PC-3 (cell line): ENCODE measurements at regions not wholly inside any gene's neighbourhood (a gene's known extent, or its start where the extent isn't known, plus 50 kb on each side); places are given as distances from the start of the nearest gene placed in this dataset.

Source experiments
- ATAC-seq: fragments of 200-7000 bp; cut with Tn5 transposase; 2 replicates; pipeline ENCODE4 v1.9.1; 2020; ENCODE audit warnings: mild to moderate bottlenecking, moderate library complexity
- BruUV-seq: library from RNA; stranded (reverse); fragments of 400-500 nt; replicated peaks from 2 replicates; lab custom pipeline; 2021; lab: Mats Ljungman, UMichigan
- CTCF ChIA-PET: fragments of 300-600 bp; sonication (Branson Sonifier 250); formaldehyde crosslinking; loops from one replicate; lab custom pipeline; 2022; ENCODE audit warnings: antibody characterized with exemption; lab: Charles Lee
- POLR2A ChIA-PET: fragments of 300-600 bp; sonication (Branson Sonifier 250); formaldehyde crosslinking; loops from one replicate; lab custom pipeline; 2022; ENCODE audit warnings: antibody characterized with exemption; ENCODE audit not compliant: unreplicated experiment; lab: Charles Lee
- DNase-seq: peaks from one replicate; pipeline ENCODE4 v3.0.0-alpha.2; 2015
- H2AFZ ChIP-seq: fragments of 300-600 bp; sonication (generic); 2 replicates; pipeline ENCODE4 v1.6.0; 2016; ENCODE audit warnings: antibody characterized with exemption, low read length
- H3F3A ChIP-seq: fragments of 300-600 bp; sonication (generic); one replicate; pipeline ENCODE4 v1.6.0; 2017; ENCODE audit warnings: antibody characterized with exemption, low read length, control low read depth, mild to moderate bottlenecking; ENCODE audit not compliant: unreplicated experiment
- H3K27ac ChIP-seq: fragments of 300-600 bp; sonication (generic); 2 replicates; pipeline ENCODE4 v1.5.1; 2016; ENCODE audit warnings: mild to moderate bottlenecking, low read length
- H3K27me3 ChIP-seq: fragments of 300-600 bp; sonication (generic); 2 replicates; pipeline ENCODE4 v1.6.1; 2016; ENCODE audit warnings: low read length, mixed read lengths
- H3K36me3 ChIP-seq: fragments of 300-600 bp; sonication (generic); 2 replicates; pipeline ENCODE4 v1.6.1; 2016; ENCODE audit warnings: low read depth, mixed run types, low read length, mixed read lengths
- H3K4me1 ChIP-seq: fragments of 300-600 bp; sonication (generic); 2 replicates; pipeline ENCODE4 v1.5.1; 2016; ENCODE audit warnings: low read length; ENCODE audit not compliant: insufficient read depth
- H3K4me2 ChIP-seq: fragments of 300-600 bp; sonication (generic); 2 replicates; pipeline ENCODE4 v1.6.0; 2016; ENCODE audit warnings: low read length
- H3K4me3 ChIP-seq: fragments of 300-600 bp; sonication (generic); 2 replicates; pipeline ENCODE4 v1.5.1; 2016; ENCODE audit warnings: mild to moderate bottlenecking, low read length, mixed read lengths
- H3K79me2 ChIP-seq: fragments of 300-600 bp; sonication (generic); 2 replicates; pipeline ENCODE4 v1.6.1; 2017; ENCODE audit warnings: low read length, mixed read lengths
- H3K9ac ChIP-seq: fragments of 300-600 bp; sonication (generic); 2 replicates; pipeline ENCODE4 v1.6.0; 2016; ENCODE audit warnings: mild to moderate bottlenecking, low read length
- H3K9me2 ChIP-seq: fragments of 300-600 bp; sonication (generic); replicated peaks from 2 replicates; pipeline ENCODE4 v1.6.1; 2016; ENCODE audit warnings: mixed run types, low read length, mixed read lengths
- H3K9me3 ChIP-seq: fragments of 300-600 bp; sonication (generic); 2 replicates; pipeline ENCODE4 v1.6.1; 2016; ENCODE audit warnings: low read length, mixed read lengths
- H4K20me1 ChIP-seq: fragments of 300-600 bp; sonication (generic); 2 replicates; pipeline ENCODE4 v1.6.1; 2016; ENCODE audit warnings: low read length, mixed read lengths
- EZH2 ChIP-seq: fragments of 300-600 bp; sonication (generic); IDR thresholded peaks from one replicate; pipeline ENCODE4 v1.6.1; 2017; ENCODE audit warnings: antibody characterized with exemption, mild to moderate bottlenecking, low read length; ENCODE audit not compliant: unreplicated experiment
- EZH2phosphoT487 ChIP-seq: fragments of 300-600 bp; sonication (generic); IDR thresholded peaks from 2 replicates; pipeline ENCODE4 v1.6.1; 2018; ENCODE audit warnings: mild to moderate bottlenecking, antibody characterized with exemption, low read length, borderline replicate concordance
- intact Hi-C: fragments of 100-400 bp; cut with micrococcal nuclease; formaldehyde crosslinking; loops from 2 replicates; pipeline ENCODE4 v1.9.0; 2023
- TF ChIP-seq, protein P1 (sequence below): fragments of 300-600 bp; sonication (generic); conservative IDR thresholded peaks from 2 replicates; pipeline ENCODE4 v1.5.1; 2017; ENCODE audit warnings: antibody characterized with exemption, low read depth, mild to moderate bottlenecking, low read length

DNA sequence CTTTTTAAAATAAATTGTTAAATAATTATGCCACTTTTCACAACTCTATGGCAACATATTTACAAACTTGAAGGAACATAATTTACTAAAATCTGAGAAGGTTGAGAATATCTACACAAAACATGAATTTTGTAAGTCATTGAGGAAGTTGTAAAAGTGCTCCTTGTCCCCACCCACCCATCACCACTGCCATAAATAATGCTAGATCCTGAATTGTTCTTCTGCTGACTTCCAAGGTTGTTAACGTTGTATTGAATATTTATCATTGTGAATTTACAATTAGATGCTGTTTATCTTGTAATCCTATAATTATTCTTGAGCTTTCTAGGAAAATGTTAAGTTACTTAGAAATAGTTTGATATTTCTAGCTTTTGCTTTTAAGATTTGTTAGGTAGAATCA, 908.0 kb upstream of the COX7C start:
- Histone ChIP-seq H3K9ac (no peak overlapping the region), H3K4me2 (no peak overlapping the region), H3K4me1 (no peaks in the 10 kb centered on the region), H3K27me3 (no peaks in the 10 kb centered on the region), H3K79me2 (no peaks in the 10 kb centered on the region), H3K36me3 (no peaks in the 10 kb centered on the region), H3K4me3 (no peak overlapping the region), H3K27ac (no peak overlapping the region), H3F3A (no peaks in the 10 kb centered on the region), H2AFZ (no peak overlapping the region), H4K20me1 (no peaks in the 10 kb centered on the region), H3K9me3 (no peaks in the 10 kb centered on the region), H3K9me2 (no peaks in the 10 kb centered on the region)
- BruUV-seq, result no TSS peak
- CTCF ChIA-PET, result no interaction called here
- TF ChIP-seq, protein P1, sequence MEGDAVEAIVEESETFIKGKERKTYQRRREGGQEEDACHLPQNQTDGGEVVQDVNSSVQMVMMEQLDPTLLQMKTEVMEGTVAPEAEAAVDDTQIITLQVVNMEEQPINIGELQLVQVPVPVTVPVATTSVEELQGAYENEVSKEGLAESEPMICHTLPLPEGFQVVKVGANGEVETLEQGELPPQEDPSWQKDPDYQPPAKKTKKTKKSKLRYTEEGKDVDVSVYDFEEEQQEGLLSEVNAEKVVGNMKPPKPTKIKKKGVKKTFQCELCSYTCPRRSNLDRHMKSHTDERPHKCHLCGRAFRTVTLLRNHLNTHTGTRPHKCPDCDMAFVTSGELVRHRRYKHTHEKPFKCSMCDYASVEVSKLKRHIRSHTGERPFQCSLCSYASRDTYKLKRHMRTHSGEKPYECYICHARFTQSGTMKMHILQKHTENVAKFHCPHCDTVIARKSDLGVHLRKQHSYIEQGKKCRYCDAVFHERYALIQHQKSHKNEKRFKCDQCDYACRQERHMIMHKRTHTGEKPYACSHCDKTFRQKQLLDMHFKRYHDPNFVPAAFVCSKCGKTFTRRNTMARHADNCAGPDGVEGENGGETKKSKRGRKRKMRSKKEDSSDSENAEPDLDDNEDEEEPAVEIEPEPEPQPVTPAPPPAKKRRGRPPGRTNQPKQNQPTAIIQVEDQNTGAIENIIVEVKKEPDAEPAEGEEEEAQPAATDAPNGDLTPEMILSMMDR, result no peak
- TF ChIP-seq EZH2 (no peak), EZH2phosphoT487 (no peak)
- DNase-seq (no peak), ATAC-seq (no peak)
- POLR2A ChIA-PET, result no interaction called here
- intact Hi-C loops, result no loop called here

DNA sequence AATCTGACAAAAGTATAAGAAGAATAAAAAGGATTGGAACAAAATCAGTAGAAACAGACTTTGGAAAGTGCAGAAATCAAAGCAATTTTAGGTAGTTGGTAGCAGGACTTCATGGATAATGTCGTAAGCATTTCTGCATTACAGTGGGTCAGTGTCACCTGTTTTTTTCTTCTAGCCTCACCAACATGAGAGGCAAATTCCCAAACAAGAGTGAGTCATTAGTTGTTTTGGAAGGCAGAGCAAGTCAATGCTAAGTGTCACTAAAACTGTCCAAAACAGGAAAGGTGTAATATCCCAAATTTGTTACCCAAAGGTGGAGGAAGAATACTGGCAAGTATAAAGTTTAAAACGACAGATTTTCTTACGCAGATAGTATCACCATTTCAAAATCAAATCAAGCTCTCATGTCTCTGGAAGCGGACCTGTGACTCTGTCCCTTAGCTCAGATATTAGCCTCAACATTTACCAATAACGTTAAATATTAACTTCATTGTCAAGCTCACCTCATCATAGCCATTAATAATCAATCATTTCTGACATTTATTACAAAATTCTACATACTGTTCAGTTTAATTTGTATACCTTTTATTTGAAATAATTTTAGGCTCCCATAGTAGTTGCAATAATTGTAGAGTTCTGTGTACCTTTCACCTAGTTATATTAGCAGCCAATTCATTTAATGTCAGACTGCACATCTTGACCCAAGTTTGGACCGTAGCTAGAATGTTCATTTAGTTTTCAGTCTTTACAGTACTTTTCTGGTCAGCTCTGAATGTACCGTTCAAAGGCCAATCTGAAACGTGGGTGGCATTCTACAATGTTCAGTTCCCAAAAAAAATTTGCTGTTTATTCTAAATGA, 901.2 kb upstream of the COX7C start:
- BruUV-seq, result no TSS peak
- Histone ChIP-seq H3K79me2 (no peaks in the 10 kb centered on the region), H3K4me3 (no peak overlapping the region), H3K9me2 (no peaks in the 10 kb centered on the region), H3K36me3 (no peaks in the 10 kb centered on the region), H3K4me1 (no peaks in the 10 kb centered on the region), H3K27ac (no peak overlapping the region), H3K9ac (no peak overlapping the region), H3K9me3 (no peaks in the 10 kb centered on the region), H3F3A (no peaks in the 10 kb centered on the region), H3K27me3 (no peaks in the 10 kb centered on the region), H3K4me2 (no peak overlapping the region), H2AFZ (no peak overlapping the region), H4K20me1 (no peaks in the 10 kb centered on the region)
- CTCF ChIA-PET, result no interaction called here
- DNase-seq (no peak), ATAC-seq (peak; percentile 29; the same call in 1 of the 2 replicates)
- POLR2A ChIA-PET, result no interaction called here
- TF ChIP-seq, protein P1, result no peak
- no peak for TF ChIP-seq EZH2
- intact Hi-C loops, result no loop called here

DNA sequence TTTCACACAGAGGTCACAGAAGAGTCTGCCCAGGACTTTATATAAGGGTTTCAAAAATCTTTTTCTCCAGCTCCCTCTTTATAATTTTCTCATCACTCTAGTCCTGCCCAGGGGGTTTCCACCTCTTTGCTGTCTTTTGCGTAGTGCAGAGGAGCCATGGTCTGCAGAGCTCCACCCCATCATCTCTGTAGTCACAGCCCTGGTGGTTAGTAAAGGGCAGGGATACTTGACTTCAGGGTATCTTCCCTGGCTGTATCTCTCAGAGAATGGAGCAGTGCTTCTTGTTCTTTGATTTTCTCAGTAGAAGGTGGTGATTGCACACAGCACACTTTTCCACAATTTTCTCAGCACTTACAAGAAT, 900.6 kb upstream of the COX7C start:
- H3K27me3 ChIP-seq, result no peaks in the 10 kb centered on the region
- no peaks in the 10 kb centered on the region for H4K20me1 ChIP-seq
- no peak overlapping the region for H3K4me3 ChIP-seq
- no peak overlapping the region for H3K27ac ChIP-seq
- H2AFZ ChIP-seq, result no peak overlapping the region
- H3K9me3 ChIP-seq, result no peaks in the 10 kb centered on the region
- CTCF ChIA-PET, result no interaction called here
- POLR2A ChIA-PET, result no interaction called here
- no peak overlapping the region for H3K9ac ChIP-seq
- no peak overlapping the region for H3K4me2 ChIP-seq
- no peaks in the 10 kb centered on the region for H3K9me2 ChIP-seq
- H3K79me2 ChIP-seq, result no peaks in the 10 kb centered on the region
- no peaks in the 10 kb centered on the region for H3K4me1 ChIP-seq
- DNase-seq (no peak), ATAC-seq (no peak)
- intact Hi-C loops, result no loop called here
- BruUV-seq, result no TSS peak
- no peaks in the 10 kb centered on the region for H3F3A ChIP-seq
- H3K36me3 ChIP-seq, result no peaks in the 10 kb centered on the region
- TF ChIP-seq, protein P1, result no peak
